Gastrocnemius medialis (tissue), 4 donors: ENCODE measurements at regions not wholly inside any gene's neighbourhood (a gene's known extent, or its start where the extent isn't known, plus 50 kb on each side); places are given as distances from the start of the nearest gene placed in this dataset.

ENCODE experiments used
- CTCF ChIP-seq, 5 experiments: fragments of 450-650 bp in 3 of 5; fragments of 200-600 bp in 2 of 5; sonication (generic) in 2 of 5; IDR thresholded peaks in 4 of 5; conservative IDR thresholded peaks in 1 of 5; 1 replicate in 4 of 5; 2 replicates in 1 of 5; pipeline ENCODE4 v1.5.1; 2016 to 2019; ENCODE audit warnings: antibody characterized with exemption in 5 of 5, mild to moderate bottlenecking in 3 of 5, moderate library complexity in 3 of 5
- POLR2A ChIP-seq, 2 donors: fragments of 450-650 bp; IDR thresholded peaks; one replicate each; pipeline ENCODE4 v1.6.1; 2017; ENCODE audit warnings: antibody characterized with exemption in 2 of 2, mild to moderate bottlenecking in 2 of 2, moderate library complexity in 2 of 2

- TF ChIP-seq CTCF (IDR thresholded peaks at IDR 0.05 in 4 of 5, conservative IDR thresholded peaks at IDR 0.05 in 1 of 5) (no peak), POLR2A (IDR thresholded peaks at IDR 0.05) (no peak)
Observed at GRCh38 chr7:51611937-51612336, 295.3 kb upstream of the COBL start.
